H1 (cell line): ENCODE measurements at regions not wholly inside any gene's neighbourhood (a gene's known extent, or its start where the extent isn't known, plus 50 kb on each side); places are given as distances from the start of the nearest gene placed in this dataset.

Source experiments
- BRCA1 ChIP-seq: IDR thresholded peaks from 2 replicates; pipeline ENCODE4 v1.6.1; 2012; ENCODE audit warnings: low read depth, low read length, improper control_type of control experiment
- HDAC2 ChIP-seq, 2 experiments: fragments of 300-600 bp in 1 of 2; sonication (generic) in 1 of 2; IDR thresholded peaks; 2 replicates each; pipeline ENCODE4 v1.6.1; 2011 to 2012; ENCODE audit warnings: low read depth in 2 of 2, low read length in 2 of 2, mild to moderate bottlenecking in 2 of 2, moderate library complexity in 2 of 2, borderline replicate concordance in 1 of 2, inconsistent platforms in 1 of 2
- SUZ12 ChIP-seq: fragments of 200-600 bp; sonication (generic); IDR thresholded peaks from 2 replicates; pipeline ENCODE4 v1.6.1; 2012; ENCODE audit warnings: mild to moderate bottlenecking, inconsistent platforms, low read length, moderate library complexity, mixed read lengths
- TF ChIP-seq, protein P1 (sequence below): IDR thresholded peaks from 2 replicates; pipeline ENCODE4 v1.6.1; 2011; ENCODE audit warnings: low read depth, mild to moderate bottlenecking, low read length; ENCODE audit not compliant: insufficient read depth

DNA sequence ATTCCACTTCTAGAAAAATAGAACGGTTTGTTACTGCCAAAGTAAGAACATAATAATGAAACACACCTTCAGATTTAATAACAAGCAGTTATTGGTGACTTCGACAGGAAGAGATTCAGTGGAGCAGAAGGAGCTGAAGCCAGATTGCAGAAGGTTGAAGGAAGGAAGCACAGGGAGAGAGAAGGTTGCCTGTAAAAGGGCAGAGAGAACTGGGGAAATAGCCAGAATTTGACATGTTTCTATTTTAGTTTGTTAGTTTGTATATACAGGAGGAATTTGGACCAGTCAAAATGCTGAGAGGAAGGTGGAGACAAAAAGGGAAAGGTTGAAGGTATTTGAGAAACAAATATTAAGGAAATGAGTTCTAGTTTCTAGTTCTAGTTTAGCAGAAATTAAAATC is 269.2 kb upstream of the ELAVL2 start (continued):
- TF ChIP-seq BRCA1: no peak
- TF ChIP-seq SUZ12: no peak
- TF ChIP-seq HDAC2 (IDR thresholded peaks at IDR 0.05; ENCODE audit: borderline replicate concordance in 1 of 2, low read depth in 2 of 2, low read length in 2 of 2): no peak
- TF ChIP-seq, protein P1, sequence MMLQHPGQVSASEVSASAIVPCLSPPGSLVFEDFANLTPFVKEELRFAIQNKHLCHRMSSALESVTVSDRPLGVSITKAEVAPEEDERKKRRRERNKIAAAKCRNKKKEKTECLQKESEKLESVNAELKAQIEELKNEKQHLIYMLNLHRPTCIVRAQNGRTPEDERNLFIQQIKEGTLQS: no peak
